HCT116 (cell line): ENCODE measurements at regions not wholly inside any gene's neighbourhood (a gene's known extent, or its start where the extent isn't known, plus 50 kb on each side); places are given as distances from the start of the nearest gene placed in this dataset.

ENCODE experiments used
- EGR1 ChIP-seq: IDR thresholded peaks from 2 replicates; pipeline ENCODE4 v1.6.1; 2012; ENCODE audit warnings: low read depth
- EZH2 ChIP-seq: fragments of 200-600 bp; sonication (generic); IDR thresholded peaks from 2 replicates; pipeline ENCODE4 v1.6.1; 2017; ENCODE audit warnings: antibody characterized with exemption, mixed run types
- POLR2A ChIP-seq: IDR thresholded peaks from 2 replicates; pipeline ENCODE4 v1.7.0; 2011; ENCODE audit warnings: borderline replicate concordance; ENCODE audit not compliant: insufficient read depth, insufficient read length; ENCODE audit errors: extremely low read depth
- RAD21 ChIP-seq: IDR thresholded peaks from 2 replicates; pipeline ENCODE4 v1.6.1; 2012; ENCODE audit warnings: low read depth, mild to moderate bottlenecking
- SP1 ChIP-seq: IDR thresholded peaks from 2 replicates; pipeline ENCODE4 v1.6.1; 2012; ENCODE audit warnings: low read depth
- SRF ChIP-seq: IDR thresholded peaks from 2 replicates; pipeline ENCODE4 v1.6.1; 2012; ENCODE audit warnings: low read depth
- TCF7L2 ChIP-seq: IDR thresholded peaks from 2 replicates; pipeline ENCODE4 v1.7.0; 2011; ENCODE audit warnings: borderline replicate concordance, inconsistent platforms; ENCODE audit not compliant: insufficient read depth, insufficient read length; ENCODE audit errors: extremely low read depth
- YY1 ChIP-seq: IDR thresholded peaks from 2 replicates; pipeline ENCODE4 v1.6.1; 2011; ENCODE audit warnings: low read length, low read depth, moderate library complexity, mild to moderate bottlenecking; ENCODE audit not compliant: insufficient replicate concordance; ENCODE audit errors: extremely low read depth
- TF ChIP-seq, protein P1 (sequence below), 3 experiments: fragments of 200-600 bp in 1 of 3; sonication (generic) in 1 of 3; IDR thresholded peaks in 2 of 3; conservative IDR thresholded peaks in 1 of 3; 2 replicates each; pipeline ENCODE4 v1.5.1; 2012 to 2017; ENCODE audit warnings: low read depth in 2 of 3, low read length in 2 of 3, antibody characterized with exemption in 1 of 3, borderline replicate concordance in 1 of 3, control low read depth in 1 of 3, mild to moderate bottlenecking in 1 of 3, mixed read lengths in 1 of 3, mixed run types in 1 of 3, moderate library complexity in 1 of 3; ENCODE audit not compliant: insufficient read depth in 1 of 3

DNA sequence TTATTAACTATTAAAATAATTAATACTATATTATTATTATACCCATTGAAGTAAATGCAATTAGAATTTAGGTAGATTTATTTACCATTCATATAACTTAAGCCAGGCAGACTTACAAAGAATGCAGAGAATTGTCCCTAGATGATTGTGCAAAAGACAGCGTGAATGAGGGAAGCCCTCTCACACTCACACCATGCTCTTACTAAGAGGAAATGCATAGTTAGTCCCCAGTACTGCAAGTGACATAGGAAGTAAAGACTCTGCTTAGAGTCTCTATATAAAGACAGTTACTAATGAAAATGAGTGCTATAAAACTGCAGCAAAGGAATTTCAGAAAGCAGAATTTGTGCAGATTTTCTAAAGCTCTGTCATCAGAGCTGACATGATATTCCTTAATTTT is 270.4 kb downstream of the ZBBX start:
- no peak for TF ChIP-seq POLR2A
- TF ChIP-seq, protein P1, sequence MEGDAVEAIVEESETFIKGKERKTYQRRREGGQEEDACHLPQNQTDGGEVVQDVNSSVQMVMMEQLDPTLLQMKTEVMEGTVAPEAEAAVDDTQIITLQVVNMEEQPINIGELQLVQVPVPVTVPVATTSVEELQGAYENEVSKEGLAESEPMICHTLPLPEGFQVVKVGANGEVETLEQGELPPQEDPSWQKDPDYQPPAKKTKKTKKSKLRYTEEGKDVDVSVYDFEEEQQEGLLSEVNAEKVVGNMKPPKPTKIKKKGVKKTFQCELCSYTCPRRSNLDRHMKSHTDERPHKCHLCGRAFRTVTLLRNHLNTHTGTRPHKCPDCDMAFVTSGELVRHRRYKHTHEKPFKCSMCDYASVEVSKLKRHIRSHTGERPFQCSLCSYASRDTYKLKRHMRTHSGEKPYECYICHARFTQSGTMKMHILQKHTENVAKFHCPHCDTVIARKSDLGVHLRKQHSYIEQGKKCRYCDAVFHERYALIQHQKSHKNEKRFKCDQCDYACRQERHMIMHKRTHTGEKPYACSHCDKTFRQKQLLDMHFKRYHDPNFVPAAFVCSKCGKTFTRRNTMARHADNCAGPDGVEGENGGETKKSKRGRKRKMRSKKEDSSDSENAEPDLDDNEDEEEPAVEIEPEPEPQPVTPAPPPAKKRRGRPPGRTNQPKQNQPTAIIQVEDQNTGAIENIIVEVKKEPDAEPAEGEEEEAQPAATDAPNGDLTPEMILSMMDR (IDR thresholded peaks at IDR 0.05 in 2 of 3, conservative IDR thresholded peaks at IDR 0.05 in 1 of 3; ENCODE audit: borderline replicate concordance in 1 of 3, insufficient read depth in 1 of 3, low read depth in 2 of 3, low read length in 2 of 3), result no peak
- TF ChIP-seq EZH2, result no peak
- no peak for TF ChIP-seq YY1
- TF ChIP-seq SP1, result no peak
- TF ChIP-seq EGR1, result no peak
- TF ChIP-seq SRF, result no peak
- no peak for TF ChIP-seq TCF7L2
- no peak for TF ChIP-seq RAD21
